Neural cell (in vitro differentiated cells): ENCODE measurements at regions not wholly inside any gene's neighbourhood (a gene's known extent, or its start where the extent isn't known, plus 50 kb on each side); places are given as distances from the start of the nearest gene placed in this dataset.

ENCODE experiments used
- CTCF ChIP-seq: fragments of 450-650 bp; IDR thresholded peaks from 2 replicates; pipeline ENCODE4 v1.5.1; 2014; ENCODE audit warnings: antibody characterized with exemption, mild to moderate bottlenecking, moderate library complexity; ENCODE audit not compliant: poor library complexity, severe bottlenecking
- EP300 ChIP-seq: fragments of 450-650 bp; conservative IDR thresholded peaks from 2 replicates; pipeline ENCODE4 v1.6.1; 2014; ENCODE audit warnings: antibody characterized with exemption, mild to moderate bottlenecking, moderate library complexity; ENCODE audit not compliant: poor library complexity, severe bottlenecking
- EZH2 ChIP-seq: fragments of 200-600, 300-800 bp; shearing (Covaris generic), sonication (generic); IDR thresholded peaks from 2 replicates; pipeline ENCODE4 v1.6.1; 2014; ENCODE audit warnings: antibody characterized with exemption, low read length, borderline replicate concordance, mild to moderate bottlenecking; ENCODE audit not compliant: insufficient read depth, poor library complexity, severe bottlenecking
- MXI1 ChIP-seq: fragments of 450-650 bp; conservative IDR thresholded peaks from 2 replicates; pipeline ENCODE4 v1.6.1; 2014; ENCODE audit warnings: antibody characterized with exemption, mild to moderate bottlenecking; ENCODE audit not compliant: poor library complexity, severe bottlenecking
- POLR2AphosphoS5 ChIP-seq: IDR thresholded peaks from 2 replicates; pipeline ENCODE4 v1.6.1; 2012
- RAD21 ChIP-seq: fragments of 450-650 bp; conservative IDR thresholded peaks from 2 replicates; pipeline ENCODE4 v1.6.1; 2014; ENCODE audit warnings: antibody characterized with exemption, mild to moderate bottlenecking, moderate library complexity
- REST ChIP-seq: IDR thresholded peaks from 2 replicates; pipeline ENCODE4 v1.6.1; 2012; ENCODE audit warnings: borderline replicate concordance

- TF ChIP-seq CTCF, result no peak
- no peak for TF ChIP-seq EZH2
- no peak for TF ChIP-seq POLR2AphosphoS5
- TF ChIP-seq EP300, result no peak
- TF ChIP-seq RAD21, result no peak
- no peak for TF ChIP-seq MXI1
- TF ChIP-seq REST, result no peak
These were observed 555.0 kb downstream of the PRR16 start for GRCh38 chr5:121019106-121019505.
